ENCODE measurements at regions not wholly inside any gene's neighbourhood (a gene's known extent, or its start where the extent isn't known, plus 50 kb on each side); places are given as distances from the start of the nearest gene placed in this dataset.
"Not testable (repeated sequence)": the region's sequence is repeated elsewhere in the genome, so short reads cannot be mapped to it uniquely, and the experiment has no call there.

GRCh38 chr21:9735421-9735961 is 785.9 kb upstream of the TPTE start:
- Histone ChIP-seq H3K9ac (ENCODE audit: insufficient read length, low read depth) (no peak overlapping the region), H3K9me3 (ENCODE audit: insufficient read depth, low read length) (peaks cover 28% of the 10 kb centered on the region; the same call in 1 of the 2 replicates), H3K4me3 (ENCODE audit: insufficient read length, low read depth) (no peak overlapping the region), H3K27me3 (ENCODE audit: insufficient read depth, insufficient read length) (no peaks in the 10 kb centered on the region), H3K4me1 (ENCODE audit: insufficient read depth, insufficient read length) (no peaks in the 10 kb centered on the region), H3K36me3 (ENCODE audit: insufficient read depth, insufficient read length, low read length) (no peaks in the 10 kb centered on the region)
- TF ChIP-seq YY1 (IDR thresholded peaks at IDR 0.05; ENCODE audit: insufficient read depth, insufficient read length): no peak
- TF ChIP-seq ZNF274 (IDR thresholded peaks at IDR 0.05; ENCODE audit: low read depth, low read length): no peak
- TF ChIP-seq SUZ12 (IDR thresholded peaks at IDR 0.05; ENCODE audit: extremely low read depth, insufficient read depth, insufficient read length): no peak
- DNase-seq (ENCODE audit: low read depth, low spot score): no peak

- not testable (repeated sequence) for H3K27me3 ChIP-seq (ENCODE audit: insufficient read depth, insufficient read length); H3K36me3 ChIP-seq (ENCODE audit: insufficient read depth, insufficient read length, low read length); H3K4me1 ChIP-seq (ENCODE audit: insufficient read depth, insufficient read length); DNase-seq (ENCODE audit: low read depth, low spot score); H3K4me3 ChIP-seq (ENCODE audit: insufficient read length, low read depth); H3K9ac ChIP-seq (ENCODE audit: insufficient read length, low read depth)
- H3K9me3 ChIP-seq (ENCODE audit: insufficient read depth, low read length): peaks cover 28% of the 10 kb centered on the region; the same call in 1 of the 2 replicates
These were observed 784.1 kb upstream of the TPTE start for GRCh38 chr21:9737301-9737700.

GRCh38 chr21:9737871-9738515 is 783.4 kb upstream of the TPTE start:
- not testable (repeated sequence) for H3K4me3 ChIP-seq (ENCODE audit: insufficient read length, low read depth); H3K27me3 ChIP-seq (ENCODE audit: insufficient read depth, insufficient read length); H3K4me1 ChIP-seq (ENCODE audit: insufficient read depth, insufficient read length); H3K9ac ChIP-seq (ENCODE audit: insufficient read length, low read depth); DNase-seq (ENCODE audit: low read depth, low spot score); H3K36me3 ChIP-seq (ENCODE audit: insufficient read depth, insufficient read length, low read length)
- peaks cover 28% of the 10 kb centered on the region; the same call in 1 of the 2 replicates for H3K9me3 ChIP-seq (ENCODE audit: insufficient read depth, low read length)

GRCh38 chr21:9738527-9738926 is 782.9 kb upstream of the TPTE start:
- Histone ChIP-seq H3K36me3 (ENCODE audit: insufficient read depth, insufficient read length, low read length) (no peaks in the 10 kb centered on the region), H3K4me1 (ENCODE audit: insufficient read depth, insufficient read length) (no peaks in the 10 kb centered on the region), H3K9me3 (ENCODE audit: insufficient read depth, low read length) (peaks cover 28% of the 10 kb centered on the region; the same call in 1 of the 2 replicates), H3K9ac (ENCODE audit: insufficient read length, low read depth) (no peak overlapping the region), H3K4me3 (ENCODE audit: insufficient read length, low read depth) (no peak overlapping the region), H3K27me3 (ENCODE audit: insufficient read depth, insufficient read length) (no peaks in the 10 kb centered on the region)
- DNase-seq (ENCODE audit: low read depth, low spot score): no peak
- TF ChIP-seq SUZ12 (IDR thresholded peaks at IDR 0.05; ENCODE audit: extremely low read depth, insufficient read depth, insufficient read length) (no peak), ZNF274 (IDR thresholded peaks at IDR 0.05; ENCODE audit: low read depth, low read length) (no peak), YY1 (IDR thresholded peaks at IDR 0.05; ENCODE audit: insufficient read depth, insufficient read length) (no peak)

GRCh38 chr21:9739240-9739639 is 782.1 kb upstream of the TPTE start:
- no peak overlapping the region for H3K4me3 ChIP-seq (ENCODE audit: insufficient read length, low read depth)
- H3K9ac ChIP-seq (ENCODE audit: insufficient read length, low read depth): no peak overlapping the region
- no peak for DNase-seq (ENCODE audit: low read depth, low spot score)
- H3K36me3 ChIP-seq (ENCODE audit: insufficient read depth, insufficient read length, low read length): no peaks in the 10 kb centered on the region
- no peak for TF ChIP-seq ZNF274 (IDR thresholded peaks at IDR 0.05; ENCODE audit: low read depth, low read length)
- TF ChIP-seq SUZ12 (IDR thresholded peaks at IDR 0.05; ENCODE audit: extremely low read depth, insufficient read depth, insufficient read length): no peak
- no peak for TF ChIP-seq YY1 (IDR thresholded peaks at IDR 0.05; ENCODE audit: insufficient read depth, insufficient read length)
- peaks cover 27% of the 10 kb centered on the region; the same call in 1 of the 2 replicates for H3K9me3 ChIP-seq (ENCODE audit: insufficient read depth, low read length)
- no peaks in the 10 kb centered on the region for H3K27me3 ChIP-seq (ENCODE audit: insufficient read depth, insufficient read length)
- H3K4me1 ChIP-seq (ENCODE audit: insufficient read depth, insufficient read length): no peaks in the 10 kb centered on the region

GRCh38 chr21:9740177-9740941 is 781.0 kb upstream of the TPTE start:
- not testable (repeated sequence) for DNase-seq (ENCODE audit: low read depth, low spot score)

GRCh38 chr21:9740991-9741742 is 780.2 kb upstream of the TPTE start:
- H3K4me3 ChIP-seq (ENCODE audit: insufficient read length, low read depth); H3K27me3 ChIP-seq (ENCODE audit: insufficient read depth, insufficient read length); DNase-seq (ENCODE audit: low read depth, low spot score); H3K36me3 ChIP-seq (ENCODE audit: insufficient read depth, insufficient read length, low read length); H3K9ac ChIP-seq (ENCODE audit: insufficient read length, low read depth); H3K4me1 ChIP-seq (ENCODE audit: insufficient read depth, insufficient read length): not testable (repeated sequence)
- H3K9me3 ChIP-seq (ENCODE audit: insufficient read depth, low read length): peaks cover 13% of the 10 kb centered on the region; the same call in 1 of the 2 replicates

More at GRCh38 chr21:9740177-9740941, 781.0 kb upstream of the TPTE start:
- H3K4me1 ChIP-seq (ENCODE audit: insufficient read depth, insufficient read length); H3K36me3 ChIP-seq (ENCODE audit: insufficient read depth, insufficient read length, low read length); H3K4me3 ChIP-seq (ENCODE audit: insufficient read length, low read depth); H3K27me3 ChIP-seq (ENCODE audit: insufficient read depth, insufficient read length); H3K9ac ChIP-seq (ENCODE audit: insufficient read length, low read depth): not testable (repeated sequence)
- H3K9me3 ChIP-seq (ENCODE audit: insufficient read depth, low read length): peaks cover 21% of the 10 kb centered on the region; the same call in 1 of the 2 replicates

GRCh38 chr21:9743566-9743965 is 777.8 kb upstream of the TPTE start:
- H3K36me3 ChIP-seq (ENCODE audit: insufficient read depth, insufficient read length, low read length); H3K9ac ChIP-seq (ENCODE audit: insufficient read length, low read depth); H3K4me3 ChIP-seq (ENCODE audit: insufficient read length, low read depth); H3K4me1 ChIP-seq (ENCODE audit: insufficient read depth, insufficient read length); DNase-seq (ENCODE audit: low read depth, low spot score); H3K9me3 ChIP-seq (ENCODE audit: insufficient read depth, low read length); H3K27me3 ChIP-seq (ENCODE audit: insufficient read depth, insufficient read length): not testable (repeated sequence)

GRCh38 chr21:9744166-9744565 is 777.2 kb upstream of the TPTE start:
- not testable (repeated sequence) for H3K4me1 ChIP-seq (ENCODE audit: insufficient read depth, insufficient read length); H3K4me3 ChIP-seq (ENCODE audit: insufficient read length, low read depth); H3K9me3 ChIP-seq (ENCODE audit: insufficient read depth, low read length); H3K27me3 ChIP-seq (ENCODE audit: insufficient read depth, insufficient read length); H3K9ac ChIP-seq (ENCODE audit: insufficient read length, low read depth); DNase-seq (ENCODE audit: low read depth, low spot score); H3K36me3 ChIP-seq (ENCODE audit: insufficient read depth, insufficient read length, low read length)

- H3K36me3 ChIP-seq (ENCODE audit: insufficient read depth, insufficient read length, low read length); DNase-seq (ENCODE audit: low read depth, low spot score); H3K9me3 ChIP-seq (ENCODE audit: insufficient read depth, low read length); H3K27me3 ChIP-seq (ENCODE audit: insufficient read depth, insufficient read length); H3K9ac ChIP-seq (ENCODE audit: insufficient read length, low read depth); H3K4me1 ChIP-seq (ENCODE audit: insufficient read depth, insufficient read length); H3K4me3 ChIP-seq (ENCODE audit: insufficient read length, low read depth): not testable (repeated sequence)
These were observed 776.8 kb upstream of the TPTE start for GRCh38 chr21:9744593-9744992.
